ENCODE measurements at regions not wholly inside any gene's neighbourhood (a gene's known extent, or its start where the extent isn't known, plus 50 kb on each side); places are given as distances from the start of the nearest gene placed in this dataset.
A peak's percentile ranks its signal among the peaks of the same experiment; 100 is the strongest.

DNA sequence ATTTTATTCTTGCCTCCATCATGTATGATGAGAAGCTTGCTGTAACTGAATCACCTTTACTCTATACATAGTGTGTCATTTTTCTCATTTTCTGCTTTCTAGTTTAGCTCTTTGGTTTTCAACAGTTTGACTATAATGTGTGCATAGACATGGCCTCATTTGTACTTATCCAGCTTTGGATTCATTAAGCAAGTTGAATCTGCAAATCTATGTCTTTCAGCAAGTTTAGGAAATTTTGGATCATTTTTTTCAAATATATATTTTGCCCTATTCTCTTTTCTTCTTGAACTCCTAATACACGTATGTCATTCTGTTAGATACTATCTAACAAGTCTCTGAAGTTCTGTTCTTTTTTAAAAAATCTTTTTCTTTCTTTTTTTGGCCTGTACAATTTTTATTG, 57.8 kb downstream of the PRLHR start:
- DNase-seq (ENCODE audit: low spot score): no peak

DNA sequence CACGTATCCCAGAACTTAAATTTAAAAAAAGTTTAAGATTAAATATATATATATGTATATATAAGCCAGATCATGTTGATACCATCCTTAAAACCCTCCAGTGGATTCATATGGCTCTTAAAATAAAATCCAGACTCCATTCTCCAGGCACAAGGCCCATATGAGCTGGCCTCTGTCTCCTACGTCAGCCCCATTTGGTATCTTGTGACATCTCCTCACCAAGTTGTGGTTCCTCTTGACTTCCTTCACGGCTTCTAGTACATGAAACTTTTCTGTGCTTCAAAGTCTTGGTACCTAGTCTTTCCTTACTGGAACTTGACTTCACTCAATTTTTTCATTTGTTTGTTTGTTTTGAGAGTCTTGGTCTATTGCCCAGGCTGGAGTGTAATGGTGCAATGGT, 61.3 kb downstream of the PRLHR start:
- DNase-seq (ENCODE audit: low spot score): no peak

DNA sequence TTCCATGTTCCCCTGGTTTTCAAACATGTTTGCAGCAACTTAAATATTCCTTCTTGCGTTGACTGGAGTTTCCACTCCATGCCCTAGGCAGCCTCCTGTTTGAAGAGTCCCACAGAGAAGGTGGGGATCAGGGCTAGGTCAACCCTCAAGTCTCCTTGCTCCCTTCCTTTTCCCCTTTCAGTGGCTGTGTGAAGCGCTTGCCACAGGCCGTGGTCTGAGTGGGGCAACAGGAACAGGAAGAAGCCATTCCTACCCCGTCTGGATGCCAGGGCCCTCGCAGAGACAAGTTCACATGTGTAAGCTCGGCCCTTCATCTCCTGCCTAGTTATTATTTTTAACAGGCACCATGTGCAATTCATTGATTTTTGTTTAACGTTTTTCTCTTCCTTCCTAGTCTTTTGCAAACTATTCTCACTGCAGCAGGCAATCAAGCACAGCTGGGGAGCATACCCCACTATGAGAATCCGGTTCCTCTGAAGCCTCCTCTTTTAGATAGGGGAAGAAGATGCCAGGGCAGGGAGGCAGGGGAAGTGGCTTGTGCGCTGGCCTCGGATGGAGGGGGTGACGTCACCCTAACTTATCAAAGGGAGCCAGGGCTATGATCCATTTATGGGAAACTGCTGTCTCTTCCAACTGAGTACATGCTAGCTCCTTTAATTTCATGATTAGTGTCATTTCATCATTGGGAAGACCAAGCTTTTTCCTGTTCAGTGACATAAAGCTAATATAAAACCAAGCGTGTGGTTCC, 64.2 kb downstream of the PRLHR start:
- no peak for DNase-seq (ENCODE audit: low spot score)

DNA sequence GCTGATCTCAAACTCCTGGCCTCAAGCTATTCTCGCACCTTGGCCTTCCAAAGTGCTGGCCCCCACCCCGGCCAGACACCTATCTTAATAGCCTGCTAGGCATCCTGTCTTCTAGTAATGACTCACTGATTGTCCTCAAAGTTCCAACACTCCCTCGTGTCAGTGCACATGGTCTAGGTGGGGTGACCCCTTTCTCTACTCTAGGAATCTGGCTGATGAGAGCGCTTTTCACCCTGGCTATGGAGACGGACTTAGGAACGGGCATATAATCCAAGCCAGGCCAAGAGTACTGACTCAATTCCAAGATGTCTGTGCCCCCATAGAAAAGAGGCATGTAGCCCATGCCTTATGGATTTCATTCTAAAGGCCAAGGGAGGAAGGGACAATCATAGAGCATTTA, 67.0 kb downstream of the PRLHR start:
- DNase-seq (ENCODE audit: low spot score): no peak

DNA sequence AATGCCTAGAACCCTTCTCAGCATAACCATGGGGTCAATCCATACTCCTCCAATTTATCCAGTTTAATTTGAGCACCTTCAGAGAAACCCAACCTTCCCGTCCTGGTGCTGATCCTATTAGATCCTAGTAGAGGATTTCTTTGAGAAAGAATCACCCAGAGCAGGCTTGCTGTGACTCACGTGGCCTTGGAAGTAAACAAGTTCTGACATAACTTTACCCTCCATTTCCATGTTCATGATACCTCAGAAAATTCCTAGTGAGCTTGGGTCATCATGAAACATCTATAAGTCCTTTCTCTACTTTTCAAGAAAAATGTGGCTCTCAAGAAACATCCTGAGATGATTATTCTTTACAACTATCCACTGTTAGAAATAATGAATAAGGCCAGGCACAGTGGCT, 71.7 kb downstream of the PRLHR start:
- DNase-seq (ENCODE audit: low spot score): no peak

DNA sequence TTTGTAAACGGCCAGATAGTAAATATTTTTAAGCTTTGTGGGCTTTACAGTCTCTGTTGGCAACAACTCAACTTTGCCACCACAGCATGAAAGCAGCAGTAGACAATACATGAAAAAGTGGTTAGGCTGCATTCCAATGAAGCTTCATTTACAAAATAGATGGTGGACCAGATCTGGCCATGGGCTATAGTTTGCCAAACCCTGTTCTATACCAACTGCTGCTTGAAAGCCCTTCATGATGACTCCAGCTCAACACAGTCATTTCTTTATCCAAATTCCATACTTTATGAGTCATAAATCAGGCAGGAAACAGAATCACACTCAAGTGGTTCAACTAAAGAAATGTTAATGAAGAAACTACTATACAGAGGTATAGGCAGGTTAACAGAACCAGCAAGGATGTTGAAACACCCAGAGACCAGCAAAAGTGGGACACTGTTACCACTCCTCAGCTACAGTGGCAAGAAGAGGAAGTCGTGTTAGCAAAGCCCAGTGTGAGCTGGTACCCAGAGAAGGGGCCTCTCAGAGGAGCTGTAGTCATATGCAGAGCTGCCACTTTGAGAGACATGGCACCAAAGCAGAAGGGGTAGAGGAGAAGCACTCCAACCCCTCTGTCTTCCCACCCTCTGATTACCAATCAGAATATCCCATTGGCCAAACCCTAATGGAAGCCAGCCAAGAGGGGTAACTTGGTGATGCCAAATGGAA, 72.5 kb downstream of the PRLHR start:
- no peak for DNase-seq (ENCODE audit: low spot score)

DNA sequence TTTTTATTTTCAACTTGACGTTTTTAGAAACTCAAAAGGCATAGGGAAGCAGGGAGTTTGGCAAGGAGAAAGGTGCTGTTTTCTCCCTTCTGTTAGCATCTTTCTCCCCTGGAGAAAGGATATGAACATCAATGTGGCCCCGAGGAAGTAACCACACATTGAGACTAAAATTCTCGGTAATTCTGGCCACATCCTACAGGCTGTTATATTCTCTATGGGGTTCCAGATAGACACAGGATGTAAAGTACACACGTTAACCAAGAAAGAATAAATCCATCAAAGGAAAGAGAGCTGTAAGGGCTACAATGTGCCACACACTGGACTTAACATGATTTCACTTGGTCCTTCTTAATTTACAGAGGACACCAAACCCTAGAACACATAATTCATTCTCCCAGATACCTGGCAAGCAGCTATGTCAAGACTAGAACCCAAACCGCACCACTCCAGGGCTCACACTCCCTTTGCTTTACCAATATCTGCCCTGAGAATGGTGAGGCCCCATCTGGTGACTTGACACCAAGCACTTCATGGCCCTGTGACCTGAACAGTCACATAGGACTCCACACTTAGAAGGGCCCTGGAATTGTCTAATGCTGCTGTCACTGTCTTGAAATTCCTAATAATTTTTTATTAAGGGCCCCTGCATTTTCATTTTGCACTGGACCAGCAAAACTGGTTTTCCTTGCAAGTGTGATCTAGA, 73.9 kb downstream of the PRLHR start:
- no peak for DNase-seq (ENCODE audit: low spot score)

DNA sequence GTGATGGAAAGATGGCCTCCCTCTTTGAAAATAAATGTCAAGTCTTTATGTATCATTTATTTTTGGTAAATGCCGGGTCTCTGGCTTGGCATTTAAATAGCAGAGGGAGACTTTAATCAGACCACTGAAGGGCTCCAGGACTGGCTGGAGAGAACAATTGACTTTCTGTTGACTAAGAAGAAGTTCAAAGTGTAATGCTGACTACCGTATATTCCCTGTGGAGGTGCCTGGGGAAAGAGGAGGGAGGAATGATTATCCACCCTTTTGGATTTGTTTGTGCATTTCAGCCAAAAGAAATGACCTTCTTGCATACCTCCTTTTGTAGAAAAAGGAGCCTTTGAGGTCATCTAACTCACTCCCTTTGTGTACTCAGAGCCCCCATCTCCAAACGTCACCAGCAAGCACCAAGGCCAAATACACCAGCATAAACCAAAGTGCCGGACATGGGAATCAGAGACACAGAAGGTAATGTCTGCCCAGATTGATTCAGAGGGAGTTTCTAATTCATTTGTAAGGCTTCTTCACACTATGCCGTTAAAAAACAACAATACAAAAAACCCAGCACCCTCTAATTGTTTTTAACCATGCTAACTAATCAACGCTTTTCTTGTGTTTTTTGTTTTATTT, 75.2 kb downstream of the PRLHR start:
- no peak for DNase-seq (ENCODE audit: low spot score)

DNA sequence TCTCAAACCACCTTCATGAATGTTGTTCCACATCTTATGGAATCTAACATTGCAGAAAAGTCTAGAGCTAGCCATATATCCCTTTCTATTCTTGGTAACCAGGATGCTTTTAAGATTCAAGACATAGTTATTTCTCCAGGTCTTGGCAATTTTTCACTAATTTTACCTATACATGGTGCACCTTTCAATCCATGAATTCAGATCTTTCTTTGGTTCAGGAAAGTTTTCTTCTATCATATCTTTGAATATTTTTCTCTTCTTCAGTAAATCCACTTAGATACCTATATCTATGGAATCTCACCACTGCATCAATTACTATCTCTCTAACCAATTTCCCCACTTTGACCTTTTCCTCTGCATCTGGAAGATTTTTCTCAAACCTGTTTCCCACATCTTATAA, 77.4 kb downstream of the PRLHR start:
- no peak for DNase-seq (ENCODE audit: low spot score)

DNA sequence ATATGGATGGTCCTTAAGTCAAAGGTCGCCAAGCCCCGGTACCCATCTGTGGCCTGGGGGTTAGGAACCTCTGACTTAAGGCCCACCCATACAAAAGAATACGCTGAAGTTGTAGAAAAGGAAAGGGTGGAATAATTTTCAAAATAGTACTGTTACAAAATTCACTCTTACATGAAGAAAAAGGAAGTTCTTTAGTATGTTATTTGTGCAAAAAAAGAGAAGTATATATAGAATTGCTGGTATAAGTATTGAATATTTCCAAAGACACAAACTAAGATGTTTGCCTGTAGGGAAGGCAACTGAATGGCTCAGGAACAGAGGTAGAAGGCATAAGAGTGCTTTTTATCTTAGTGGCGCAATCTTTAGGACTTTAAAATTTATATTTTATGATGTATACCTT, 78.7 kb downstream of the PRLHR start:
- no peak for DNase-seq (ENCODE audit: low spot score)

DNA sequence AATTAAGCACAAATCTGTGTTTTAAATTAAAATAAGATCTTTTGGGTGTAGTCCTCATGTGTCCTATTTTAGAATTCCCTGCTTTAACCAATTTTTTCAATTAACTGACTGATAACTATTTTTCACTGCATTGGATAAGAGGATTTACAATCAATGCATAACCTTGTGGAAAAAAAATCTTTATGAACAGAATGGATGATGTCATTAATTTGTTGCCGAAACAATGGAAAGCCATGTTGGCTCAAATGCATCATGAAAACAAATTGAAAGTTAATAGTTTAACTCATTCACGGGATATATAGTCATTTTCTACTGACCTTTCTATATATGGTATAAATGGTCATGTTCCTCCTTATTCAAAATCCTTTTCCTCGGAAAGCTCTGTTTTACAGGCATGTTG, 82.3 kb downstream of the PRLHR start:
- DNase-seq (ENCODE audit: low spot score): no peak

DNA sequence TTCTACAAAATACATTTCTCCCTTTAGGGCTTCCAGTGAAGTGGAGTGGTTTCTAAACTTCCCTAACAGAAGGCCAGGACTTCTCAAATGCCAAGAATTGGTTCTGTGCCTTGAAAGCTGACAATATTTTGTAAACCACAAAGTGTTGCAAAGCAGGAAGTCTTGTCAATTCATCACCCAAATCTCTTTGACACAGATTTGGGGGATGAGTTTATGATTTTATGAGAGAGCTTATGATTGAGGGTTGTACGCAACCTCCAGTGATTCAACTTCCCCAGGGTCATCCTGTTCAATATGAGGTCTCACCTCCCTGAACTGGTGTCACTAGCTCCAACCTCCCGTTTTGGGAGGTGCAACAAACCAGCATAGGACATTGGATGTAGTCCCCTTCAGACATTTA, 83.7 kb downstream of the PRLHR start:
- no peak for DNase-seq (ENCODE audit: low spot score)

DNA sequence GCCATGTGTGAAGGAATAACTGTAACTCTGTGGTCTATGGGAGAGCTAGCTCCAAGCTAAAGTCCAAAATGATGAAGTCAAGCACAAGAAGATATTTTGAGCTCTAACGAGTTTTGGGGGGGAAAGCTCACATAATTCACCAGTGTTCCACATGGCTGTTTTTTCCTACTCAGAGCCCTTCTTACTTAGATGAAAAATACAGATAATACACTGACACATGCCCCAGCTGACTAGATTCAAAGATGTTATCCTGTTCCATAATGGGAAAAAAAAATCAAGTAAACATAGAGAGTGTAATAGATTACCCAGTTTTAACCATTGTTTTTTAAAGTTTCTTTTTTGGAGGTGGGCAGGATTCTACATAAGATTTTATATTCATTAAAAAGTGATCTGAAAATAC, 86.6 kb downstream of the PRLHR start:
- no peak for DNase-seq (ENCODE audit: low spot score)

DNA sequence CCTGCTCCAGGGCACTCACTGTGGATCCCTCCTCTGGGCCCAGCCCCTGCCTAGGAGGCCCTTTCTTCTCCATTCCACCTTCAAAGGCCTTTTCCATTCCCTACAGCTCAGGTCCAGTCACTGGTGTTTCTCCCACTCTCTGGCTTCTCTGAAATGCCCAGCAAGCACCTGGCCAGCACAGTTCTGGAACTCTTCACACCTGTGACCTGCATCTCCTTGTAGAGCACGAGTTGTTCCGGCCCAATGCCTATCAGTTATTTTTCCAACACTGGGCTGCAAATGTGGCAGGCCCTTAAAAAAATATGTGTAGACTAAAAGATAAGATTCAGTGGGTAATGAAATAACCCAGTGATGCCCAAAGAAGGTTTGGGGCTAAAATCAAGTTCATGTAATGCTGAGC, 87.1 kb downstream of the PRLHR start:
- no peak for DNase-seq (ENCODE audit: low spot score)

DNA sequence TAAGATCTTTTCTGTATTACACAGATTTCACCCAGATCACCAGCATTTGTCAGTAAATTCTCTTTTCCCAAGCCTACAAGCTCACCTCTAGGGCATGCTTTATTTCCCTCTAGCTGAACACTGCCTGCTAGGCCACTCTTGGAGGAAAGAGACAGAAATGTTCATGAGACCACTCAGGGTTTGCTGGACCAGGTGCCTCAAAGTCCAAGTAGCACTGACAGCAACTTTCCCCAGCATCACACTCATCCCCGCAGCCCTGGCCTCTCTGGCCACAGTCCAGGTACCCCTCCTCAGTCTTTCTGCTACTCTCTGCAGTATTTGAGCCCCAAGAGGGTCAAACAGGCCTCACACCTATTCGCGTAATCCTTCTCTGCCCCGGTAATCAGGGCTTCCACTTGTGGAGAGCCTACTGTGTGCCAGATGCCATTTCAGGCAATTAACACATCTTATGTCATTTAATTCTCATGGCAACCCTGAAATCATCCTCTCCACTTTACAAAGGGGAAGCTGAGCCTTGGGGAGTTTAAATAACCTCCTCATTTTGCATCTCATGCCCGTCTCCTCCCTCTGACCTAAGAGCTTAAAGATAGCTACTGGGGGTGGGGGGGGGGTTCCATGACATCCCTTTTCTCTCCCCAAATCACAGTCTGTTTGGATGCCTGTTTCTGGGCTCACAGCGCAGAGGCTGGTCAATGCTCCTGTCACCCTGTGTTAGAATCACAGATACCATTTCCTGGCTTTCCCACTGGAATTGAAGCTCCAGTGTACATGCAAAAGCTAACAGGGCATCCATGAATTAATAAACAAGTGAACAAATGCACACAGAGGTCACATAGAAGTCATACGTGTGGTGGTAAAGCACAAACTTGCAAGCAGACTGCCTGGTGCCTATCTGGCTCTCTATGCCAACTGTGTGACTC, 88.5 kb downstream of the PRLHR start:
- DNase-seq (ENCODE audit: low spot score): no peak

DNA sequence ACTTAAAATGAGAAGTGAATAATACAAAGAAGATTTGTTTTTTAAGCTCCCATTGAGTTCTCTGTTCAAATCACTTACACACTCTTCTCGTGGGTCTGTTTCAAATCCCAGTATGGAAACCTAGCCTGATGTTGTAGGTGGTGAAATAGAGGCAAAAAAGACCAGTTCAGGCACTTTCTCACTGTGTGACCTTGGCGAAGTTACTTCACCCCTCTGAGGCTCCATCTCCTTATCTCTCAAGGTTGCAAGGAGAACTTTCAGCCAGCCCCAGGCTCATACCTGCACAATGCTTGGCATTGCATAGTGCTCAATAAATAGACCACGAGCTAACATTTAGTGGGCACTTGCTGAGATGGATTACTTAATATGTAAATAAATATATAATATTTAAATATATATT, 90.1 kb downstream of the PRLHR start:
- DNase-seq (ENCODE audit: low spot score): no peak

DNA sequence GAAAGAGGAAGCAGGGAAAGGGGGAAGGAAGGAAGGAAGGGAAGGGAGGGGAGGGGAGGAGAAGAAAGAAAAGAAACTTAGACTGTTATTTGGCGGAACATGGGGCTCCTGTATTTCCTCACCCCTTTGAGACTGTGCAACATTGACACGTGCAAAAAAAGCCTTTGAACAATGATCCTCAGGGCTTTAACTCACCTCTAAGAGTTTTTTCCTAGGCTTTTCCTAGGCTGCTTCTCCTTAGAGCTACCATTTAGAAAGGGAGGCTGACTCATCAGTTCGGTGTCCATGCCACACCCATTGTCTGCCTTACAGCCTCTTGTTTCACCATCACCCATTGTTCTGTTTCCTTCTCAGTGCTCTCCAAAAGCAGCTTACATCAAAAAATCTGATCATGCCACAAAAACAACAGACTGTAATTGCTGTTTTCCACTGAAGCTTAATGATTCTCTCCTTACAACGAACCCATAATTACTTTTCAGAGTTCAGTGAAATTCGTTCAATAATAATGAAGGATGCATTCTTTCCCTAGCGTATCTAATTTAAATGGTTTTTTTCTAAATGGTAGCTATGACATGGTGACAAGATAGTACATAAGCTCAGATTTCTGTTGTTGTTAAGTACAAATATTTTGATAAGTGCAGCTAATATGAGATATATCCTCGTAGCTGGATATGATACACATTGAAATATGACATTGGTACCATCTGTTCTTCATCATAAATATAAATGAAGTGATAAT, 90.8 kb downstream of the PRLHR start:
- DNase-seq (ENCODE audit: low spot score): no peak

DNA sequence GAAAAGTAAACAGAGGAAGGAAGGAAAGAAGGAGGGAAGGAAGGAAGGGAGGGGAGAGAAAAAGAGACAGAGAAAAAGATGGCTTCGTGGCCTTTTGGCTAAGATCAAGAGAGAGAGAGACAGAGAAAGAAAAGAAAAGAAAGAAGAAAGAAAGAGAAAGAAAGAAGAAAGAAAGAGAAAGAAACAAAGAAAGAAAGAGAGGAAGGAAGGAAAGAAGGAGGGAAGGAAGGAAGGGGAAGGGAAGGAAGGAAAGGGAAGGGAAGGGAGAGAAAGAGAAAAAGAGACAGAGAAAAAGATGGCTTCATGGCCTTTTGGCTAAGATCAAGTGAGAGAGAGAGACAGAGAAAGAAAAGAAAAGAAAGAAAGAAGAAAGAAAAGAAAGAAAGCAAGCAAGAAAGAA, 91.4 kb downstream of the PRLHR start:
- DNase-seq (ENCODE audit: low spot score): no peak

DNA sequence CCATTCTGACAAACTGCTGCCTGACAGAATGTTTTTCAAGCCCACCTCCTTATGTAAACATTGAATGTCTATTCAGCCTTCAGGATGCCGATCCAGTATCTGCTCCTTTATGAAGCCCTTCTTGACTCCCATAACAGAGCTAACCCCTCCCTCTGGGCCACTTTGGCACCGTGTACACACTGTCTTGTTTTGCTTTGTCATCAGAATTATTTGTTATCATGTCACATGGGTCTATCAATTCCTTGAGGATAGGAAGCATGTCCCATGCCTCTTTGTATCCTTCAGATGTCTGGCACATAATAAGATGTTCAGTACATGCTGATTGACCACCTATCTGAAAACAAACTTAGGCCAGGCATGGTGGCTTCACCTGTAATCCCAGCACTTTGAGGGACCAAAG, 92.3 kb downstream of the PRLHR start:
- no peak for DNase-seq (ENCODE audit: low spot score)

DNA sequence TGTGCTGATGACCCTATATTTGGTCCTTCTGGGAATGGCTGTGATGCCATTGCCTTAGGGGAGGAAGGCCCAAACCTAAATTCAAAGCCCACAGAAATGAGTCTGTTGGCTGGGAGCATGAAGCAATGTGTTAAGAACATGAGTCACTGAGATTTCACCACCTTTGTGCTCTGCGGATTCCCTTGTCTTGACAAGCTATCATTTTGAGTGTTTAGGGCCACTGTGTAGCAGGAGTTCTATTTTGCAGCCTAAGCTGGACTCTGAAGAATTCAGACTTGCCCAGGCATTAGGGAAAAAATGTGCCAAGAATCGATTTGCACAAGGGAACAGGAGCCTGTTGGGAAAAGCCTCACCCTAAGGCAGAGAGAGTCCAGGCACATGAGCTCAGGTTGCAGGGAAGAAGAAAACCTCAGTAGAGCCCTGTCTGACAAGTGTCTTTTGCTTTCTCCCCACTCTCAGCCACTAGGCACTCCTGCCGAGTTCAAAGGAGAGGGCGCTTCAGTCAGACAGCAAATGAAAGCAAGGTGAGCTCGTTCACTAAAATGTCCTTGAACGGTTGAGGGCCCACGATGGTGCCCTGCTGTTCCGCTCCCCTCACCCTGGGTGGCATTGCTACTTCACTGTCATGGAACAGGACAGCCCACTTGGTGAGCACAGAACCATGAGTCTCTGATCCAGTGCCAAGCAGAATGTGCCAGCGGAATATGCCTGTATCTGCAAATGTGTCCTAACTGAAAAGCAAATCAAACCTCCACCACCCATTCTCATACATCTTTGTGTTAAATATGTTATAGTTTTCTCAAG, 93.6 kb downstream of the PRLHR start:
- peak; percentile 29 for DNase-seq (ENCODE audit: low spot score)

All from mucosa of gallbladder (tissue), 1 donor.